HCT116 (cell line): ENCODE measurements at regions not wholly inside any gene's neighbourhood (a gene's known extent, or its start where the extent isn't known, plus 50 kb on each side); places are given as distances from the start of the nearest gene placed in this dataset.

ENCODE experiments used
- ATAC-seq: fragments of 200-7000 bp; cut with Tn5 transposase; 2 replicates; pipeline ENCODE4 v1.9.1; 2020; ENCODE audit warnings: mild to moderate bottlenecking, moderate library complexity
- BruUV-seq: library from RNA; stranded (reverse); fragments of 400-500 nt; replicated peaks from 2 replicates; lab custom pipeline; 2021; lab: Mats Ljungman, UMichigan
- CTCF ChIA-PET: fragments of 300-600 bp; sonication (Branson Sonifier 250); formaldehyde crosslinking; loops from one replicate; lab custom pipeline; 2021; ENCODE audit warnings: antibody characterized with exemption; lab: Charles Lee
- POLR2A ChIA-PET: fragments of 300-600, 350-600 bp; sonication (Branson Sonifier 250); formaldehyde crosslinking; loops from one replicate; lab custom pipeline; 2021; ENCODE audit warnings: antibody characterized with exemption; lab: Charles Lee
- RAD21 ChIA-PET, 2 experiments: fragments of 300-600 bp; sonication (Branson Sonifier 250); formaldehyde crosslinking; loops; one replicate each; lab custom pipeline; 2023; ENCODE audit warnings: low total read pairs in 2 of 2; ENCODE audit not compliant: uncharacterized antibody in 2 of 2, unreplicated experiment in 2 of 2, low non-redundant PET in 1 of 2; lab: Charles Lee
- DNase-seq: peaks from one replicate; pipeline ENCODE4 v3.0.0-alpha.2; 2010; ENCODE audit warnings: low read depth, low spot score
- H2AFZ ChIP-seq: fragments of 200-600 bp; shearing (Covaris generic), sonication (generic); 2 replicates; pipeline ENCODE4 v1.6.1; 2017; ENCODE audit warnings: low read depth, mixed run types, mixed read lengths, antibody characterized with exemption, low read length; ENCODE audit not compliant: poor library complexity, severe bottlenecking
- H3K27ac ChIP-seq: 2 replicates; pipeline ENCODE4 v1.5.1; 2012; ENCODE audit warnings: low read depth, low read length
- H3K27me3 ChIP-seq: fragments of 200-600 bp; sonication (generic); 2 replicates; pipeline ENCODE4 v1.6.1; 2016; ENCODE audit warnings: mixed run types, low read length, mixed read lengths; ENCODE audit not compliant: insufficient read depth
- H3K36me3 ChIP-seq, 2 experiments: fragments of 200-500 bp in 1 of 2; fragments of 200-600 bp in 1 of 2; sonication (Bioruptor generic) in 1 of 2; sonication (generic) in 1 of 2; 2 replicates each; pipeline versions ENCODE4 v1.5.1 to v1.6.1; 2014 to 2016; ENCODE audit warnings: low read length in 2 of 2, inconsistent platforms in 1 of 2, mixed read lengths in 1 of 2, mixed run types in 1 of 2; ENCODE audit not compliant: insufficient read depth in 2 of 2, control insufficient read depth in 1 of 2
- H3K4me1 ChIP-seq, 2 experiments: fragments of 200-600 bp in 1 of 2; sonication (generic) in 1 of 2; 2 replicates each; pipeline versions ENCODE4 v1.5.1 to v1.6.1; 2012 to 2017; ENCODE audit warnings: low read length in 2 of 2, inconsistent platforms in 1 of 2, mild to moderate bottlenecking in 1 of 2, mixed read lengths in 1 of 2, mixed run types in 1 of 2, moderate library complexity in 1 of 2; ENCODE audit not compliant: insufficient read depth in 2 of 2, control insufficient read depth in 1 of 2
- H3K4me2 ChIP-seq: fragments of 200-600 bp; sonication (generic); 2 replicates; pipeline ENCODE4 v1.6.1; 2017; ENCODE audit warnings: mixed run types, low read length, mixed read lengths
- H3K4me3 ChIP-seq, 2 experiments: fragments of 200-600 bp in 1 of 2; sonication (generic) in 1 of 2; replicated peaks in 1 of 2; 2 replicates each; pipeline ENCODE4 v1.5.1; 2011 to 2016; ENCODE audit warnings: low read length in 2 of 2, control low read depth in 1 of 2, low read depth in 1 of 2, mild to moderate bottlenecking in 1 of 2, mixed read lengths in 1 of 2, mixed run types in 1 of 2
- H3K79me2 ChIP-seq: fragments of 200-600 bp; sonication (generic); 2 replicates; pipeline ENCODE4 v1.6.1; 2017; ENCODE audit warnings: mild to moderate bottlenecking, mixed run types, low read length, moderate library complexity, mixed read lengths; ENCODE audit not compliant: insufficient read depth
- H3K9ac ChIP-seq: fragments of 200-600 bp; sonication (generic); 2 replicates; pipeline ENCODE4 v1.6.1; 2016; ENCODE audit warnings: low read length, mixed read lengths
- H3K9me2 ChIP-seq: fragments of 200-600 bp; sonication (generic), shearing (Covaris generic); 2 replicates; pipeline ENCODE4 v1.6.1; 2017; ENCODE audit warnings: mixed run types, mild to moderate bottlenecking, moderate library complexity; ENCODE audit not compliant: insufficient read depth
- H3K9me3 ChIP-seq, 2 experiments: fragments of 200-500 bp in 1 of 2; fragments of 200-600 bp in 1 of 2; sonication (Bioruptor generic) in 1 of 2; sonication (generic) in 1 of 2; 2 replicates each; pipeline ENCODE4 v1.6.1; 2014 to 2017; ENCODE audit warnings: low read length in 2 of 2, mixed read lengths in 2 of 2, inconsistent platforms in 1 of 2, low read depth in 1 of 2, mild to moderate bottlenecking in 1 of 2, mixed run types in 1 of 2, moderate library complexity in 1 of 2; ENCODE audit not compliant: control insufficient read depth in 1 of 2, insufficient read depth in 1 of 2
- H4K20me1 ChIP-seq: fragments of 200-600 bp; sonication (generic), shearing (Covaris generic); 2 replicates; pipeline ENCODE4 v1.6.1; 2017; ENCODE audit warnings: mixed run types, mild to moderate bottlenecking, moderate library complexity; ENCODE audit not compliant: insufficient read depth
- CBX3 ChIP-seq: IDR thresholded peaks from 2 replicates; pipeline ENCODE4 v1.6.1; 2012; ENCODE audit warnings: low read depth
- CEBPB ChIP-seq: IDR thresholded peaks from 2 replicates; pipeline ENCODE4 v1.6.1; 2012; ENCODE audit warnings: low read depth
- EZH2phosphoT487 ChIP-seq: fragments of 200-600 bp; IDR thresholded peaks from 2 replicates; pipeline ENCODE4 v1.6.1; 2018; ENCODE audit warnings: antibody characterized with exemption, borderline replicate concordance
- JUND ChIP-seq: IDR thresholded peaks from 2 replicates; pipeline ENCODE4 v1.6.1; 2012
- POLR2AphosphoS5 ChIP-seq: IDR thresholded peaks from 2 replicates; pipeline ENCODE4 v1.6.1; 2011; ENCODE audit warnings: mild to moderate bottlenecking, low read depth, low read length, moderate library complexity
- RAD21 ChIP-seq: IDR thresholded peaks from 2 replicates; pipeline ENCODE4 v1.6.1; 2012; ENCODE audit warnings: low read depth, mild to moderate bottlenecking
- SIN3A ChIP-seq: IDR thresholded peaks from 2 replicates; pipeline ENCODE4 v1.6.1; 2012; ENCODE audit warnings: low read depth
- ZFX ChIP-seq: fragments of 450-650 bp; IDR thresholded peaks from 2 replicates; pipeline ENCODE4 v1.6.1; 2017
- ZNF274 ChIP-seq: fragments of 200-500 bp; sonication (Bioruptor generic); IDR thresholded peaks from 2 replicates; pipeline ENCODE4 v1.6.1; 2014; ENCODE audit warnings: mild to moderate bottlenecking, low read depth, low read length, inconsistent platforms
- intact Hi-C: fragments of 100-400 bp; cut with micrococcal nuclease; formaldehyde crosslinking; loops from 2 replicates; pipeline ENCODE4 v1.10.0; 2022
- TF ChIP-seq, protein P1 (sequence below): IDR thresholded peaks from 2 replicates; pipeline ENCODE4 v1.6.1; 2012
- TF ChIP-seq, protein P2 (sequence below): IDR thresholded peaks from 2 replicates; pipeline ENCODE4 v1.6.1; 2012; ENCODE audit warnings: low read depth

DNA sequence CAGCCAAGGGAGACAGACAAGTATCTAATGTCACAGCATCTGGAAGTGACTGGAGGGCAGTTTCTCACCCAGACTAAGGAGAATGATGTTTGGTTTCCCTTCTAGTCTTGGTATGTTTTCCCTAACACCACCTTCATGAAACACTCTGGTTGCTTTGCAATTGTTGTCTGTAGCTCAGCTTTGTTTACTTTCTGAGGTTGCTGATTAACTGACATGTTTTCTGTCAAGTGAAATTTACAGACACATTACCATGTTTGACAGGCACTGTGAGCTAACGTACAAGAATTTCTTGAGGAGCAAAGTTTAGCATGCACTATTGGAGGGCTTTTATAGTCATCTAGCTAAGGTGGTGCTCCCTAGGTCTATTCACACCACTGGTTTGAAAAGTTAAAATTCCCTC, 131.6 kb upstream of the NECTIN3 start:
- H3K4me3 ChIP-seq, result no peak overlapping the region
- BruUV-seq, result no TSS peak
- no peak for ATAC-seq
- H3K27ac ChIP-seq, result no peak overlapping the region
- H3K4me2 ChIP-seq, result no peak overlapping the region
- peaks cover 0 to 5% of the 10 kb centered on the region in 2 experiments; a peak in 1 of 4 replicates for H3K9me3 ChIP-seq
- no peaks in the 10 kb centered on the region for H3K9me2 ChIP-seq
- no peak for TF ChIP-seq ZFX
- TF ChIP-seq SIN3A, result no peak
- no peak for TF ChIP-seq RAD21
- TF ChIP-seq EZH2phosphoT487, result no peak
- no peak for TF ChIP-seq ZNF274
- TF ChIP-seq CBX3, result no peak
- no peak for TF ChIP-seq CEBPB
- no peak for TF ChIP-seq JUND
- TF ChIP-seq, protein P1, sequence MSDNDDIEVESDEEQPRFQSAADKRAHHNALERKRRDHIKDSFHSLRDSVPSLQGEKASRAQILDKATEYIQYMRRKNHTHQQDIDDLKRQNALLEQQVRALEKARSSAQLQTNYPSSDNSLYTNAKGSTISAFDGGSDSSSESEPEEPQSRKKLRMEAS, result no peak
- TF ChIP-seq, protein P2, sequence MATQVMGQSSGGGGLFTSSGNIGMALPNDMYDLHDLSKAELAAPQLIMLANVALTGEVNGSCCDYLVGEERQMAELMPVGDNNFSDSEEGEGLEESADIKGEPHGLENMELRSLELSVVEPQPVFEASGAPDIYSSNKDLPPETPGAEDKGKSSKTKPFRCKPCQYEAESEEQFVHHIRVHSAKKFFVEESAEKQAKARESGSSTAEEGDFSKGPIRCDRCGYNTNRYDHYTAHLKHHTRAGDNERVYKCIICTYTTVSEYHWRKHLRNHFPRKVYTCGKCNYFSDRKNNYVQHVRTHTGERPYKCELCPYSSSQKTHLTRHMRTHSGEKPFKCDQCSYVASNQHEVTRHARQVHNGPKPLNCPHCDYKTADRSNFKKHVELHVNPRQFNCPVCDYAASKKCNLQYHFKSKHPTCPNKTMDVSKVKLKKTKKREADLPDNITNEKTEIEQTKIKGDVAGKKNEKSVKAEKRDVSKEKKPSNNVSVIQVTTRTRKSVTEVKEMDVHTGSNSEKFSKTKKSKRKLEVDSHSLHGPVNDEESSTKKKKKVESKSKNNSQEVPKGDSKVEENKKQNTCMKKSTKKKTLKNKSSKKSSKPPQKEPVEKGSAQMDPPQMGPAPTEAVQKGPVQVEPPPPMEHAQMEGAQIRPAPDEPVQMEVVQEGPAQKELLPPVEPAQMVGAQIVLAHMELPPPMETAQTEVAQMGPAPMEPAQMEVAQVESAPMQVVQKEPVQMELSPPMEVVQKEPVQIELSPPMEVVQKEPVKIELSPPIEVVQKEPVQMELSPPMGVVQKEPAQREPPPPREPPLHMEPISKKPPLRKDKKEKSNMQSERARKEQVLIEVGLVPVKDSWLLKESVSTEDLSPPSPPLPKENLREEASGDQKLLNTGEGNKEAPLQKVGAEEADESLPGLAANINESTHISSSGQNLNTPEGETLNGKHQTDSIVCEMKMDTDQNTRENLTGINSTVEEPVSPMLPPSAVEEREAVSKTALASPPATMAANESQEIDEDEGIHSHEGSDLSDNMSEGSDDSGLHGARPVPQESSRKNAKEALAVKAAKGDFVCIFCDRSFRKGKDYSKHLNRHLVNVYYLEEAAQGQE, result no peak
- no peak for TF ChIP-seq POLR2AphosphoS5
- H3K36me3 ChIP-seq, result no peaks in the 10 kb centered on the region
- no peaks in the 10 kb centered on the region for H3K27me3 ChIP-seq
- DNase-seq, result no peak
- H3K9ac ChIP-seq, result no peak overlapping the region
- ChIA-PET RAD21 (no interaction called here), CTCF (no interaction called here), POLR2A (no interaction called here)
- H3K79me2 ChIP-seq, result no peaks in the 10 kb centered on the region
- no peaks in the 10 kb centered on the region for H4K20me1 ChIP-seq
- H2AFZ ChIP-seq, result no peak overlapping the region
- H3K4me1 ChIP-seq, result peaks cover 0 to 2% of the 10 kb centered on the region in 2 experiments; a peak in 1 of 4 replicates
- intact Hi-C loops, result no loop called here
